Suprapubic skin (tissue), 4 donors: ENCODE measurements at regions not wholly inside any gene's neighbourhood (a gene's known extent, or its start where the extent isn't known, plus 50 kb on each side); places are given as distances from the start of the nearest gene placed in this dataset.

Experiments used
- DNase-seq, 2 donors: peaks; one replicate each; pipeline ENCODE4 v3.0.0-alpha.2; 2019; ENCODE audit warnings: low spot score in 2 of 2
- H3K27ac ChIP-seq: fragments of 200-600 bp; sonication (generic); one replicate; pipeline ENCODE4 v1.5.1; 2019
- H3K27me3 ChIP-seq: fragments of 200-600 bp; sonication (generic); one replicate; pipeline ENCODE4 v1.5.1; 2019
- H3K36me3 ChIP-seq: fragments of 200-600 bp; sonication (generic); one replicate; pipeline ENCODE4 v1.5.1; 2019
- H3K4me1 ChIP-seq: fragments of 200-600 bp; sonication (generic); one replicate; pipeline ENCODE4 v1.5.1; 2019
- H3K4me3 ChIP-seq: fragments of 200-600 bp; sonication (generic); one replicate; pipeline ENCODE4 v1.5.1; 2019; ENCODE audit warnings: mild to moderate bottlenecking
- H3K9me3 ChIP-seq: fragments of 200-600 bp; sonication (generic); one replicate; pipeline ENCODE4 v1.5.1; 2019
- EP300 ChIP-seq: sonication (generic); formaldehyde crosslinking; IDR thresholded peaks from one replicate; pipeline ENCODE4 v1.6.1; 2017; ENCODE audit warnings: antibody characterized with exemption
- POLR2A ChIP-seq, 2 donors: fragments of 450-650 bp; IDR thresholded peaks; one replicate each; pipeline ENCODE4 v1.6.1; 2017; ENCODE audit warnings: antibody characterized with exemption in 2 of 2, mild to moderate bottlenecking in 2 of 2, moderate library complexity in 2 of 2
- POLR2AphosphoS5 ChIP-seq, 3 donors: sonication (generic); formaldehyde crosslinking; IDR thresholded peaks; one replicate each; pipeline ENCODE4 v1.6.1; 2017; ENCODE audit warnings: antibody characterized with exemption in 3 of 3
- WGBS: methylation state at CpG from one replicate; pipeline ENCODE4 v1.1.5; 2018; 5-methylcytosine and 5-hydroxymethylcytosine counted together
- TF ChIP-seq, protein P1 (sequence below), 2 donors: fragments of 200-600 bp in 1 of 2; fragments of 450-650 bp in 1 of 2; sonication (generic) in 1 of 2; IDR thresholded peaks; one replicate each; pipeline ENCODE4 v1.5.1; 2016 to 2019; ENCODE audit warnings: antibody characterized with exemption in 2 of 2, mild to moderate bottlenecking in 1 of 2, moderate library complexity in 1 of 2

DNA sequence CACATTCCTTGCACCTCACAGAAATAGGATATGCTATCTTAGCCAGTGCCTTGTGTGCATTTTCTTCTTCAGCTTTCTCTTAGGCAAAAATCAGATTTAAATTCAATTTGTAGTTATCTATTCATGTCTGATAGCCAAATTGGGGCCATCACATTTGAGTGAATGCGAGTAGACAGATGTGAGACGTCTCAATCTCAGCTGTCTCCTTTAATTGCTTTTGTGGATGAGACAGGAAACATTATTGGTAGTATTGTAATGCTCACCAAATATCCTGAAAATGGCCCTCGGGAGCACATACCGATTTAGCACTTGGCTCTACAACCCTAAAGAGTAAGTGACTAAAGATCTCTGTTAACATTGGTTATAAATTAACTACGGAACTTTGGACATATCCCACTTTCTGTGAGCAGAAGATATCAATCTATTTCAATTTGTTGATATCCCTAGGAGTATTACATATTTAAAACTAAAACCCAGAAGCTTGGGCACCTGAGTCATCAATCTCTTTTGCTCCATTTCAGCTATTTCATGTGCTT, 1012.5 kb upstream of the TMEM132C start:
- 82% methylated on average over 5 of the region's 5 CpGs for WGBS
- no peaks in the 10 kb centered on the region for H3K4me1 ChIP-seq
- no peak for TF ChIP-seq POLR2A (IDR thresholded peaks at IDR 0.05)
- TF ChIP-seq POLR2AphosphoS5 (IDR thresholded peaks at IDR 0.05) = no peak
- no peak for TF ChIP-seq EP300
- TF ChIP-seq, protein P1, sequence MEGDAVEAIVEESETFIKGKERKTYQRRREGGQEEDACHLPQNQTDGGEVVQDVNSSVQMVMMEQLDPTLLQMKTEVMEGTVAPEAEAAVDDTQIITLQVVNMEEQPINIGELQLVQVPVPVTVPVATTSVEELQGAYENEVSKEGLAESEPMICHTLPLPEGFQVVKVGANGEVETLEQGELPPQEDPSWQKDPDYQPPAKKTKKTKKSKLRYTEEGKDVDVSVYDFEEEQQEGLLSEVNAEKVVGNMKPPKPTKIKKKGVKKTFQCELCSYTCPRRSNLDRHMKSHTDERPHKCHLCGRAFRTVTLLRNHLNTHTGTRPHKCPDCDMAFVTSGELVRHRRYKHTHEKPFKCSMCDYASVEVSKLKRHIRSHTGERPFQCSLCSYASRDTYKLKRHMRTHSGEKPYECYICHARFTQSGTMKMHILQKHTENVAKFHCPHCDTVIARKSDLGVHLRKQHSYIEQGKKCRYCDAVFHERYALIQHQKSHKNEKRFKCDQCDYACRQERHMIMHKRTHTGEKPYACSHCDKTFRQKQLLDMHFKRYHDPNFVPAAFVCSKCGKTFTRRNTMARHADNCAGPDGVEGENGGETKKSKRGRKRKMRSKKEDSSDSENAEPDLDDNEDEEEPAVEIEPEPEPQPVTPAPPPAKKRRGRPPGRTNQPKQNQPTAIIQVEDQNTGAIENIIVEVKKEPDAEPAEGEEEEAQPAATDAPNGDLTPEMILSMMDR (IDR thresholded peaks at IDR 0.05) = no peak
- H3K4me3 ChIP-seq = no peak overlapping the region
- no peaks in the 10 kb centered on the region for H3K36me3 ChIP-seq
- H3K9me3 ChIP-seq = no peaks in the 10 kb centered on the region
- H3K27me3 ChIP-seq = no peaks in the 10 kb centered on the region
- no peak overlapping the region for H3K27ac ChIP-seq
- no peak for DNase-seq

GRCh38 chr12:127257366-127257935, 1009.5 kb upstream of the TMEM132C start:
- 67% methylated on average over 5 of the region's 5 CpGs for WGBS
- TF ChIP-seq EP300 = no peak
- TF ChIP-seq, protein P1 (IDR thresholded peaks at IDR 0.05) = no peak
- no peak for TF ChIP-seq POLR2AphosphoS5 (IDR thresholded peaks at IDR 0.05)
- no peak for TF ChIP-seq POLR2A (IDR thresholded peaks at IDR 0.05)
- Histone ChIP-seq H3K27ac (no peak overlapping the region), H3K9me3 (no peaks in the 10 kb centered on the region), H3K4me3 (no peak overlapping the region), H3K27me3 (no peaks in the 10 kb centered on the region), H3K36me3 (no peaks in the 10 kb centered on the region), H3K4me1 (no peaks in the 10 kb centered on the region)
- no peak for DNase-seq

DNA sequence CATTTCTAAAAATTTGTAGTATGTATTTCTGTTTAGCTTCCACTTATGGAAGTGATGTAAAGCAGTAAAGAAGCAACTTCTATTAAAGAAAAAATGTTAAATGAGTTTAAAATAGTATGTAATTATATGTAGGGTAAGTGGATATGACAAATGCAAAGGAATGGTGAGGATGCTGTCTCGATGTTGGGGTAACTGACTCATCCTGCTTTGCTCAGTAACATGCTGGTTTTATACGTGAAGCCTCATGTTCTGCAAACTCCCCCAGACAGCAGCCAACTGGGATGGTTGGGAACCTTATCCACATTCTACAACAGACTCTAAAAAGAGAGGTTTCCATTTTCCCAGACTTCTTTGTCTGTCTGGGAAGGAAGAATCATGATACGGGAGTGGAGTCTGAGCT, 1006.4 kb upstream of the TMEM132C start:
- no peaks in the 10 kb centered on the region for H3K36me3 ChIP-seq
- no peaks in the 10 kb centered on the region for H3K27me3 ChIP-seq
- DNase-seq = no peak
- no peak overlapping the region for H3K4me3 ChIP-seq
- H3K27ac ChIP-seq = no peak overlapping the region
- TF ChIP-seq POLR2A (IDR thresholded peaks at IDR 0.05) (no peak), POLR2AphosphoS5 (IDR thresholded peaks at IDR 0.05) (no peak), EP300 (no peak)
- TF ChIP-seq, protein P1 (IDR thresholded peaks at IDR 0.05) = no peak
- no peaks in the 10 kb centered on the region for H3K4me1 ChIP-seq
- no peaks in the 10 kb centered on the region for H3K9me3 ChIP-seq
- WGBS = 88% methylated on average over 3 of the region's 3 CpGs

DNA sequence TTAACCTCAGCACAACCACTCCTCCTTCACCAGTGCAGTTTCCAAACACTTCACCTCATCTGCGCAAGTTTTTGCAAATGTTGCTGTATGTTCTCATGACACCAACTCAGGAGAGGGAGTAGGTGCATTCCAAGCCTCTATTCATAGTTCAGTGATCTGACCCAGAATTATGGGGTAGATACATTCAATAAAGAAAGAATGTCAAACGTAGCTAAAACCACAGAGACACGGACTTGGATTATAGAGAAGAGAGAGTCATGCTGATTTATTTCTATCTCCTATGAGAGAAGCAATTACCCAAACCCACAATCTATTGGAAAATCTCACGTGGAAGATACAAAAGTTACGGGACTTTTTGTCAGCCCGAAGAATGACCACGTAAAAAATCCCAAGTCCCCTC, 1006.0 kb upstream of the TMEM132C start:
- DNase-seq = no peak
- Histone ChIP-seq H3K4me1 (no peaks in the 10 kb centered on the region), H3K4me3 (no peak overlapping the region), H3K36me3 (no peaks in the 10 kb centered on the region), H3K9me3 (no peaks in the 10 kb centered on the region), H3K27me3 (no peaks in the 10 kb centered on the region), H3K27ac (no peak overlapping the region)
- 86% methylated on average over 7 of the region's 7 CpGs for WGBS
- TF ChIP-seq POLR2AphosphoS5 (IDR thresholded peaks at IDR 0.05) (no peak), EP300 (no peak), POLR2A (IDR thresholded peaks at IDR 0.05) (no peak)
- TF ChIP-seq, protein P1 (IDR thresholded peaks at IDR 0.05) = no peak

DNA sequence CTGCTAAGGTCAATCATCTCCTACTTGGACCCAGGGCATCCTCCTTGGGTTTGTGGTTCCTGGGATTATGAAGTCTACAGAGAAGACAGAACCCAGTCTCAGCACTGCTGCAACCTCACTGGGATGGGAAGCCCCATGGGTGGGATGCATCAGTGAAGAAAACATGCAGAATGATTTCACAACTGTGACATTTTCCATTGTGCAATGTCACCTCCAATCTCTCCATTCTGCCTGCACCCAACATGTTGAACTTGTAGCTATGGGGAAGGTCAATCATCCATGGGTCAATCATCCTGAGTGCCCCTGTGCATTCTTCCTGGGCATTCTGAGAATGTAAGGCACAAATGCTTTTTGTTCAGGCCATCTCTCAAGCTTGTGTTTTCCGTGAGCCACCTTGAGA, 1004.4 kb upstream of the TMEM132C start:
- H3K27me3 ChIP-seq = no peaks in the 10 kb centered on the region
- H3K4me1 ChIP-seq = no peaks in the 10 kb centered on the region
- no peaks in the 10 kb centered on the region for H3K36me3 ChIP-seq
- no peak overlapping the region for H3K4me3 ChIP-seq
- TF ChIP-seq, protein P1 (IDR thresholded peaks at IDR 0.05) = no peak
- no peak for TF ChIP-seq EP300
- no peak for TF ChIP-seq POLR2AphosphoS5 (IDR thresholded peaks at IDR 0.05)
- no peak for TF ChIP-seq POLR2A (IDR thresholded peaks at IDR 0.05)
- 92% methylated on average over 1 of the region's 1 CpG for WGBS
- DNase-seq = no peak
- no peaks in the 10 kb centered on the region for H3K9me3 ChIP-seq
- no peak overlapping the region for H3K27ac ChIP-seq
